HG03139 (cell line): ENCODE measurements at regions not wholly inside any gene's neighbourhood (a gene's known extent, or its start where the extent isn't known, plus 50 kb on each side); places are given as distances from the start of the nearest gene placed in this dataset.

ENCODE experiments used
- ATAC-seq: cut with Tn5 transposase; IDR thresholded peaks from one replicate; pipeline ENCODE4 v1.9.1; 2021; ENCODE audit not compliant: unreplicated experiment

GRCh38 chr3:43970920-43971319 is 270.8 kb upstream of the TOPAZ1 start:
- ATAC-seq, result no peak

DNA sequence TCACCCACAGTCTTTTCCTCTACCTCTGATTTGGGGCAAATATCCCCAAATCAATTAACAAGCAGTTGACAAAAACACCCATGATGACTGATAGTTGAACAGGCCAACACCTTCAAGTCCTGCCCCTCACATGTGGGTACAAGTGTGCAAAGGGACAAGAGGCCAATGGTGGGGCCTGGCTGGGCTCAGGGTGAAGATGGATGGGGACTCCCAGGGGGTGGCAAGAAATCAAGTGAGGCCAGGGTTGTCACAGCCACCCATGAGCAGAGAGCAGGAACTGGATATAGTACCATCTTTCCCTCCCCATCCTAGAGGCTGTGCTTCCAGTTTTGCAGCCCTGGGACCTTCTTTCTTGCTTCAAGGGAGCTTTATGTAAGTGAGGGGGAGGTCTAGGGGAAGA is 270.2 kb upstream of the TOPAZ1 start:
- no peak for ATAC-seq

GRCh38 chr3:43978708-43979107 is 263.0 kb upstream of the TOPAZ1 start:
- no peak for ATAC-seq

GRCh38 chr3:43979645-43980044 is 262.0 kb upstream of the TOPAZ1 start:
- ATAC-seq, result no peak

DNA sequence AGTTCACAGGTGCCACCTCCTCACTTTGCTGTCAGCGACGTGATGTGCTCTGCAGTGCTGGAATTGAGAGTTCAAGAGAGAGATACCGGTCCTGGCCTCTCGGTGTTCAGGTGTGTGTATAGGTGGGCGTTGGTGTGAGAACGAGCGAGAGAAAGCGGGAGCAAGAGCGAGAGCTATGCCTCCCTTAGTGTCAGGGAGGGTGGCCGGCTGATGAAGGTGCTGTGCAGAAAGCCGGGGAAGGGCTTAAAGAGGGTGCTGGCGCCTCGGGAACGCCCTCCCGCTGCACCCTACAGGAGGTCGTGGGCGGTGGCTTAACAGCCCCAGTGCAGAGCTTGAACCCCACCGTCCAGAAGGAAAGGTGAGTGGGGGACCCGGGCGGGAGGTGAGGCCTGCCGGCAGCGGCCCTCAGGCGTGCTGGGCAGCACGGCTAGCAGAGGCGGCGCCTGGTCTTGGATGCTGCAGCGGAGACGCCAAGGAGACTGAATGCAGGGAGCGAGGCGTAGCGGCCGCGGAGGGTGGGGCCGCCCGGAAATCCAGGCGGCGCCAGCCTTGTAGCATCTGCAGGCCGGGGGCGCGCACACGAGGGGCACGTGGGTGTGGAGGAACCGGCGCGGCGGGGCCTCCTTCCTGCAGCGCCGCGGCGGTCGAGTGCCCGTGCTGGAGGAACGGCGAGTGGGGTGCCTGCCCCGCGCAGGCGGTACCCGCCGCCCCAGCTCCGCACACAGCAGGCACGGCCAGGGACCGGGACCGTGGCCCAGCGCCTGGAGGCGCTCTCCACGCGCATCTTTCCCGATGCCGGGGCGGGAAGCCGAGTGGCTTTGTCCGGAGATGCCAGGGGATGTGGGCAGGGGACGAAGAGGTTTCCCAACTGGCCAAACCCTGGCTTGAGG is 246.8 kb upstream of the TOPAZ1 start:
- no peak for ATAC-seq

GRCh38 chr3:43995547-43996378 is 245.9 kb upstream of the TOPAZ1 start:
- no peak for ATAC-seq

- ATAC-seq, result no peak
Measured at GRCh38 chr3:43996379-43997301, 245.0 kb upstream of the TOPAZ1 start.

DNA sequence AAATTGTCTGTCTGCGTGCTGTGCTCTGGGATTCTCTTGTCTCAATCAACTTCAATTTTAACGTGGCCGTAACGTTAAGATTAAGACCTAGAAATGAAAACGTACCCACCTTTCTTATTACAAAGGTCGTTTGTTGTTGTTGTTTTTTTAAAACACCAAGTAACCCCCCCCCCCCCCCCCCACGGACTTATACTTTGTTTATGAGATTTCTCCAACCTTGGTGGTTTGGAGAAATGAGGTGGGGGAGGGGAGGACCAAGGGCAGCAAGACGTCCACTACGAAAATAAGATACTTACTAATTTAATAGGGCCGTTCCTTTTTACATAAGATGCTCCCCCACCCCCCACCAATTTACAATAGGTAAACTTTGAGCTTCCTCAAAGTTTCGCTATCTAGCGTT is 244.4 kb upstream of the TOPAZ1 start:
- ATAC-seq, result no peak

- ATAC-seq, result no peak
Measured at GRCh38 chr3:43997788-43998369, 243.8 kb upstream of the TOPAZ1 start.

DNA sequence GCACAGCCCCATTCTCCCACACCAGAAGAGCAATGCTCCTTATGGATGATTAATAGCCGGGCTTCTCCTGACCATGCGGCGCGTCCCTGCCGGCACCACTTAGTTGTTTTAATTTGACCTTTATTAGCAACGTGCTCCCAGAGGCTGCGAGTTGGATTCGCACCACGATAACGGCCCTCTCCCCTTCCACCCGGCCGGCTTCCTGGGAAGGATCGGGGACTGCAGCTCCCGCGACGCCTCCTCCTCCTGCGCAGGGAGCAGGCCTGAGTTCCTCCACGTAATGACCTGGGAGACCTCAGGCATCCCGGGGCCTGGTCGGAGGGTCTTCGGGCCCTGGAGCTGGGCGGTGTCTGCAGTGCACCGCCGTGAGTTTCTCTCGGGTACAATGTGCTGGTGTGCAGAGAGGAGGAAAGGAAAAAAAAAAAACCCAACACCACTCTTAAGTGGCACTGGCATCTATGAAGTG is 243.3 kb upstream of the TOPAZ1 start:
- no peak for ATAC-seq

DNA sequence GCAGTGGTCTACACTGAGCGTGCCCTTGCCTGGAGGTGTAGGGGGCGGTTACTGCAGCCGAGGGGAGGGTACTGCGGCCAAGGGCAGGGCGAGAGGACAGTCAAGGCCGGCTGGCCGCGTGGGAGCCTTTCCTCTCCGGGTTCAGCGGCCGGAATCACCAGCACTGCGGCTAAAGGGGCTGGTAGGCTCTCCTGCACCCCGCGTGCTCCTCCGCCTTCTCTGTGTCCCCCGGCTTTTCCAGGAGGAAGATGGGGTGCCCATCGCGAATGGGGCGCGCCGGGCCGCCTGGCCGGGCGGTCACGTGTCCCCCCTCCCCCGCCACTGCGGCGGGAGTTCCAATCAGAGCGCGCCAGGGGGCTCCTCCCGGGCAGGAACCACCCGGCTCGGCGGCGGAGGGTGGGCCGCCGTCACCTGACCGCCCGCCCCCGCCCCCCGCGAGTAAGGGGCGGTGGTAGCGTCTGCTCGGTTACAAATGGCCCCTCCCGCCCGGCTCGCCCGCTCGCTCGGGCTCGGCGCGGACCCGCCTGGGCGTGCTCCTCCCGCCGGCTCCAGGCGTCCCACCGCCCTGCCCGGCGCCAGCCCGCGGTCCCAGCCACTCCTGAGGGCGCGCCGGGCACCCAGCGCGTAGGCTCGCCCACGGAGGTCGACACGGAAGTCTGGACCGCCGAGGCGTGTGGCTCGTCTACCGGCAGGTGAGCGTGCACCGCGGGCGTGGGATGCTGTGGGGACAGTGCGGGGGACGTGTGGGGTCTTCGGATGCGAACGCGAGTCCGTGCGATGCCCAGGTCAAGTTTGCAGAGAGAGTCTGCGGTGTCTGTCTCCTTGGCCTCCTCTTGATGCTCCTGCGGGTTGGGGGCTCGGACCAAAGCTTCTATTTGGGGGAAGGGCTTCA is 242.6 kb upstream of the TOPAZ1 start:
- no peak for ATAC-seq

DNA sequence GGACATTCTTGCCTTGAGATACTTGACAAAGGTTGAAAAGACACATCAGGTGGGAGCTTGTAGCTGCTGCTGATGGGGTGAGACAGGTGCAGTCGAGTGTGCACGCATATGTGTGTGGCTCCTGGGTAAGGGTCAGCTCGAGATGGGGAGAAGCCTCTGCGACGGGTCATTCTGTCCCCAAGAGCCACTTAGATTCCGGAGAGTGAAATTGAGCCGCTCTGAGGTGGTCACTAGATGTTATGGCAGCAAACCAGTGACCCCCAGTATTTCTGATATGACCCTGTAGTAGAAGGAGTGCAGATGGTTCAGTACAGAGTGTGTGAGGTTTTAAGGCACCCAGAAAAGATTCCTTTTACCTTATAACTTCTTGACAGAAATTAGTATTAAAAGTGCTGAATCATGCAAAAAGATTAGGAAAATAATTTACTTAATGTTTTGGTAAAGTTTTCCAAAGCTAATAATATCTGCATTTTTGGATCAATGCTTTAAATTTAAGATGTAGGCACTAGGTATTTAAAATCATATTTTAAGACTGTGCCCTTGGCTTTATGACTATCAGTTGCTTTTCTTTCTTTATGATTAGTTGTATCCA is 241.9 kb upstream of the TOPAZ1 start:
- no peak for ATAC-seq

- no peak for ATAC-seq
Measured at GRCh38 chr3:44000586-44000985, 241.1 kb upstream of the TOPAZ1 start.

GRCh38 chr3:44001072-44001471 is 240.6 kb upstream of the TOPAZ1 start:
- ATAC-seq, result no peak

DNA sequence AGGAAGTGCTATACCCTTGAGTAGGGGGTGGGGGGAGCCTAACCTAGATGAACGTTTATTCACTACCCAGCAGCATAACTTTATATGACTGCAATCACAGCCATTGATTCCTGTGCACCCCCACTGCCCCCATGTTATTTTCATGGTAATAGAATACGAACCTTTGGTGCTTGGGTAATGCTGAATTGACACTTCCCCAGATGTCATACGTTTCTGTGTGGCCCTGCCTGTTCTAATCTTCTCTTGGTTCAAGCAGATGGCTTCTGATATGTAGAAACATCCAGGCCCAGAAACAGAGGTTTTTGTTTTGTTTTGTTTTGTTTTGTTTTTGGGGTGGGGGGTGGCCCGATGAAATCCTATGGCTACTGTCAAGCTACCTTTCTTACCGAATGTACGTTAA is 237.9 kb upstream of the TOPAZ1 start:
- ATAC-seq, result no peak

DNA sequence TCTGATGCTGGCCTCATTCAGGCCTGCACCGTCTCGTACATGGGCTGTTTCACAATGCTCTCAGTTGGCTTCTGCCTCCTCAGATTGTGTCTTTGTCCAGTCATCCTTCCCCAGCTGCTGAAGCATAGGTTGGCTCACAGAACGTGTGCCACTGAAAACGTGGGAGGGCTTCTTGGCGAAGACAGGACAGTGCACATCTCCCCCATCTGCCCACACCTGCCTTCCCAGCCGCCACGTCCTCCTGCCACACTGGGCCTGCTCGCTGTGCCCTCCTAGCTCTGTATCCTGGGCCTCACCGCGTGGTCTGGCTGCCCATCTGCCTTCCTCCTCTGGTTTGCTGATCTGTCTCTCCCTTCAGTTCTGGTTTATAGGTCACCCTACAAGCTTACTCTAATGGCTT is 230.0 kb upstream of the TOPAZ1 start:
- ATAC-seq, result no peak

DNA sequence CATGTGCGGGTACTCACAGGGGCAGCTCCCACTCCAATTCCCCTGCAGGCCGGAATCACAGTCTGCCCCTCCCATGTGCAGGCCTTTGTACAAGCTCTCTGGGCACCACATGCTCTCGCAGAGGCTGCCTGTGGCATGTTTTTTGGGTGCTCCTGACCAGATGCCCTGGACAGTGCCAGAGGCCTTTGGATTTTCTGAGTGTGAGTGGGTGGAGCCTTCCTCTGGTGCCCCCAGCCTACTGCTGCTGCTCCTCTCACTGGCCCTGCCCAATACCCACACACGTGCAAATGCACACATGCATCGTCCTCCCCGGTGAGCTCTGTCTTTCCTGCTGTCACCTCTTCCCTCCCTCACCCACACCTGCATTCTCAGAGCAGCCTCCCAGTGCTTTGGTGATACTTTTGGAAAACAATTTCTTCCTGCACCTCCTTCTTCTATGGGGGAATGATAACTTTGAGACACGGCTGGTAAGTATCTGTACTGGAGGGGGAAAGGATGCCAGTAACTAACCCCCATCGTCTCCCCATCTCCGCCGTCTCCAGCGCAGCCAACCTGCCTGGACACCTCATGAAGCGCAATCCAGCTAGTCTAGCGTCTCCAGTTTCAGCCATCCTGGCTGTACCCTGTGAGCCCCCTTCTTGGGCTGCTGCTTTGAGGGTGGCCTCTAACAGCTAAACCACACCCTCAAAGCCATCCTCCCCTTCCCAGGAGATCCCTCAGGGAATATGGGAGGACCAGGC is 229.4 kb upstream of the TOPAZ1 start:
- ATAC-seq, result no peak

DNA sequence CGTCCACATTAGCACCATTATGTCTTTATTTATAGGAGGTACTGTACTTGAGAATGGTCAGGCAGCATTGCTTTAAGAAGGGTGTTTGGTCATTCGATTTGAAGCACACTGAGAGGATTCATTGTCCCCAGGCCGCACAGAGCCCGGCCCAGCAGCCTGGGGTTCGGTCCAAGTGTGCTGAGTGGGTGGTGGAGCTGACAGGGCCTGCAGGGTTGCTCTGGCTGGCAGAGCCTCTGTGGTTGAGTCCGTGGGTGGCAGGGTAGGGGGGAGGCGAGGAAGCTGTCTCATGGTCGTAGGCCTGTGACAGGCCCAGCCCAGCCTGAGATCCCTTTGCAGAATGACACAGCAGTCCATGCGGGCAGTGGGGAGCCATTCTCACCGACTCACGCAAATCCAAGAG is 227.7 kb upstream of the TOPAZ1 start:
- ATAC-seq, result no peak

DNA sequence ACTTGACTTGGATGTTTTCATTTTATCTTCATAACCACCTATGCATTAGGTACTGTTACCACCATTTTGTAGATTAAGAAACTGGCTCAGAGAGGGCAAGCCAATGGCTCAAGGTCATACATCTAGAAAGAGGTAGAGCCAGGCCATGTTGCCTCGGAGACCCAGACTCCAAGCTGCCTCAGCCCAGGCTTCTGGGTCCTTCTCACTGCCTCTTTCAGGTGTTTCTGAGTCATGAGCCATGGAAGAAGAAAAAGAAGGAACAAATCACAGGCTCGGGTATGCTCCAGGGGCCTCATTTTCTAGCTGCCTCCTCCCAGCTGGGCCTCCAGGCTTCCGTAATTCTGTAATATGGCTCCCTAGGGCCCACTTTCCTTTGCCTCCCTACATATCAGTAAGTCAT is 226.5 kb upstream of the TOPAZ1 start:
- ATAC-seq, result no peak
